Renal pelvis (tissue), 1 donor: ENCODE measurements at regions not wholly inside any gene's neighbourhood (a gene's known extent, or its start where the extent isn't known, plus 50 kb on each side); places are given as distances from the start of the nearest gene placed in this dataset.

Source experiments
- DNase-seq: peaks from one replicate; pipeline ENCODE4 v3.0.0-alpha.2; 2013

DNA sequence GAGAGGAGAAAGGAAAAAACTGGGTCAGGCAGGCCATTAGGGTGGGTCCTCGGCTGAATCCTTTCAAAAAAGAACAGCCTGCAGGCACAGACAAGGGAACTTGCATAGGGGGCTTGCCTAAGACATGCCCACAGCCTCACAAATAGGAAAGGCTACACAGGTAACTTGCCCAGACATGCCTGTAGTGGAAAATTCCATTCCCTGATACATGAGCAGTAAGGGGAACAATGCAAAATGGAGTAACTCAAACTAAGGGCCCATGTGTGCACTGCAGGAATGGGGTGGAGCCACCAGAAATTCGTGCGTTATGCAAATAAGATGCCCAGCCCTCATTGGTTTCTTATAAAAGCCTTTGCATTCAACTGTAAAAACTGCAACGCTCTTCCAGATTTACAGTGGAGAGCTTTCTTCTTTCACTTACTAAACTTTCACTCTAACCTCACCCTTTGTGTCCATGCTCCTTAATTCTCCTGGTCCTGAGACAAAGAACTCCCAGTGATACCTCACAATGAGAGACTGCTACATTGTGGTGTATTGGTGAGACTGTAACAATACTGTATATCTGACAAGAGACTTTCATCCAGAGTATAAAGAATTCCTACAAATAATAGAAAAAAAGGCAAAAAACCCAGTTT is 59.5 kb upstream of the SLITRK1 start:
- DNase-seq: no peak

DNA sequence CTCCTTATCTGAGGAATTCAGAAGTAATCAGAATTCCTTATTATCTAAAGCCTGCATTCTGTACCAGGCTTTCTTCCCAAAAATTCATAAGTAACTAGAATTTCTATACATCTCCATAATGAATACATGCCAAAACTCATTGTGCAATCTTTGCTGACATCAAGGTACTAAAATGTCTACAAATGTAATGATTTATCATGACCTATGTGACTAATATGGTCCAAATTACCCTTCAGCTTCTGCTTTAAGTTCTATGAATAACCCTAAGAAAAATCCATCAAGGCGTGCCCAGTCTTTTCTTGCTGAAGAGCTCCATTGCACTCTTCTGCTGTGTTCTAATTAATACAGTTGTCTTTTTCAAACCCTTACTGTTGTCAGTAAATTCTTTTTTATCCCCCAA is 58.5 kb upstream of the SLITRK1 start:
- DNase-seq: no peak

DNA sequence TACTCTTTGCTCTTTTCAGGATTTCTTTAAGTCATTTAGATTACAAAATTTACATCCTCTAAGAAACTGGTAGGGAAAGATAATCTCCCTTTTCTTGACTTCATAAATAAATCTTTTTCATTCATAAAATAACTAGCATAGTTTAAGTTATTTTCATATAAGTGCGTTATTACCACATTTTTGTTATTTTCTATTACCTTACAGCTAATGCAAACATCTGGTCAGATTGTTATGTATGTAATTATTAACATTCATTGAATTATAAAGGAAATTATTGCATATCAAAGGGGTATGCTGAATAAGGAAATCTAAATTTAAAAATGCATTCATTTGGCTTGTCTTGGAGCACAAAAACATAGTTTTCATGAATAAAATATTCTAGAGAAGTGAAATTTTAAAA is 55.3 kb upstream of the SLITRK1 start:
- no peak for DNase-seq

DNA sequence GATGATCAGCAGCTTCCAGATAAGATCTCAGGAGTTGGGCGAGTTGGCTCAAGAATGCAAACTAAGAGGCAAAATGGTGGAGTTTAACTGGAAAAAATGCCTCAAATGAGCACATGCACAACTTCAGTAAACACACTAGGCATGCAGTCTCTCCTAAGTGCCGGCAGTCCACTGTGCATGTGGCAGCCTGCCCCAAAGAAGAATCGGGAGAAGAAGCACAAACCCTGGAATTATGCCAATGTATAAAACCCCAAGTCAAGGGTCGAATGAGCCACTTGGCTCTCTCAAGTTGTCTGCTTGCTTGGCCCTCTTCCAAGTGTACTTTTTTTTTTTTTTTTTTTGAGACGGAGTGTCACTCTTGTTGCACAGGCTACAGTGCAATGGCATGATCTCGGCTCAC is 53.3 kb upstream of the SLITRK1 start:
- DNase-seq: no peak
